HCT116 (cell line): ENCODE measurements at regions not wholly inside any gene's neighbourhood (a gene's known extent, or its start where the extent isn't known, plus 50 kb on each side); places are given as distances from the start of the nearest gene placed in this dataset.

Source experiments
- ATAC-seq: fragments of 200-7000 bp; cut with Tn5 transposase; 2 replicates; pipeline ENCODE4 v1.9.1; 2020; ENCODE audit warnings: mild to moderate bottlenecking, moderate library complexity
- BruUV-seq: library from RNA; stranded (reverse); fragments of 400-500 nt; replicated peaks from 2 replicates; lab custom pipeline; 2021; lab: Mats Ljungman, UMichigan
- CTCF ChIA-PET: fragments of 300-600 bp; sonication (Branson Sonifier 250); formaldehyde crosslinking; loops from one replicate; lab custom pipeline; 2021; ENCODE audit warnings: antibody characterized with exemption; lab: Charles Lee
- POLR2A ChIA-PET: fragments of 300-600, 350-600 bp; sonication (Branson Sonifier 250); formaldehyde crosslinking; loops from one replicate; lab custom pipeline; 2021; ENCODE audit warnings: antibody characterized with exemption; lab: Charles Lee
- RAD21 ChIA-PET, 2 experiments: fragments of 300-600 bp; sonication (Branson Sonifier 250); formaldehyde crosslinking; loops; one replicate each; lab custom pipeline; 2023; ENCODE audit warnings: low total read pairs in 2 of 2; ENCODE audit not compliant: uncharacterized antibody in 2 of 2, unreplicated experiment in 2 of 2, low non-redundant PET in 1 of 2; lab: Charles Lee
- DNase-seq: peaks from one replicate; pipeline ENCODE4 v3.0.0-alpha.2; 2010; ENCODE audit warnings: low read depth, low spot score
- H2AFZ ChIP-seq: fragments of 200-600 bp; shearing (Covaris generic), sonication (generic); 2 replicates; pipeline ENCODE4 v1.6.1; 2017; ENCODE audit warnings: low read depth, mixed run types, mixed read lengths, antibody characterized with exemption, low read length; ENCODE audit not compliant: poor library complexity, severe bottlenecking
- H3K27ac ChIP-seq: 2 replicates; pipeline ENCODE4 v1.5.1; 2012; ENCODE audit warnings: low read depth, low read length
- H3K27me3 ChIP-seq: fragments of 200-600 bp; sonication (generic); 2 replicates; pipeline ENCODE4 v1.6.1; 2016; ENCODE audit warnings: mixed run types, low read length, mixed read lengths; ENCODE audit not compliant: insufficient read depth
- H3K36me3 ChIP-seq, 2 experiments: fragments of 200-500 bp in 1 of 2; fragments of 200-600 bp in 1 of 2; sonication (Bioruptor generic) in 1 of 2; sonication (generic) in 1 of 2; 2 replicates each; pipeline versions ENCODE4 v1.5.1 to v1.6.1; 2014 to 2016; ENCODE audit warnings: low read length in 2 of 2, inconsistent platforms in 1 of 2, mixed read lengths in 1 of 2, mixed run types in 1 of 2; ENCODE audit not compliant: insufficient read depth in 2 of 2, control insufficient read depth in 1 of 2
- H3K4me1 ChIP-seq, 2 experiments: fragments of 200-600 bp in 1 of 2; sonication (generic) in 1 of 2; 2 replicates each; pipeline versions ENCODE4 v1.5.1 to v1.6.1; 2012 to 2017; ENCODE audit warnings: low read length in 2 of 2, inconsistent platforms in 1 of 2, mild to moderate bottlenecking in 1 of 2, mixed read lengths in 1 of 2, mixed run types in 1 of 2, moderate library complexity in 1 of 2; ENCODE audit not compliant: insufficient read depth in 2 of 2, control insufficient read depth in 1 of 2
- H3K4me2 ChIP-seq: fragments of 200-600 bp; sonication (generic); 2 replicates; pipeline ENCODE4 v1.6.1; 2017; ENCODE audit warnings: mixed run types, low read length, mixed read lengths
- H3K4me3 ChIP-seq, 2 experiments: fragments of 200-600 bp in 1 of 2; sonication (generic) in 1 of 2; replicated peaks in 1 of 2; 2 replicates each; pipeline ENCODE4 v1.5.1; 2011 to 2016; ENCODE audit warnings: low read length in 2 of 2, control low read depth in 1 of 2, low read depth in 1 of 2, mild to moderate bottlenecking in 1 of 2, mixed read lengths in 1 of 2, mixed run types in 1 of 2
- H3K79me2 ChIP-seq: fragments of 200-600 bp; sonication (generic); 2 replicates; pipeline ENCODE4 v1.6.1; 2017; ENCODE audit warnings: mild to moderate bottlenecking, mixed run types, low read length, moderate library complexity, mixed read lengths; ENCODE audit not compliant: insufficient read depth
- H3K9ac ChIP-seq: fragments of 200-600 bp; sonication (generic); 2 replicates; pipeline ENCODE4 v1.6.1; 2016; ENCODE audit warnings: low read length, mixed read lengths
- H3K9me2 ChIP-seq: fragments of 200-600 bp; sonication (generic), shearing (Covaris generic); 2 replicates; pipeline ENCODE4 v1.6.1; 2017; ENCODE audit warnings: mixed run types, mild to moderate bottlenecking, moderate library complexity; ENCODE audit not compliant: insufficient read depth
- H3K9me3 ChIP-seq, 2 experiments: fragments of 200-500 bp in 1 of 2; fragments of 200-600 bp in 1 of 2; sonication (Bioruptor generic) in 1 of 2; sonication (generic) in 1 of 2; 2 replicates each; pipeline ENCODE4 v1.6.1; 2014 to 2017; ENCODE audit warnings: low read length in 2 of 2, mixed read lengths in 2 of 2, inconsistent platforms in 1 of 2, low read depth in 1 of 2, mild to moderate bottlenecking in 1 of 2, mixed run types in 1 of 2, moderate library complexity in 1 of 2; ENCODE audit not compliant: control insufficient read depth in 1 of 2, insufficient read depth in 1 of 2
- H4K20me1 ChIP-seq: fragments of 200-600 bp; sonication (generic), shearing (Covaris generic); 2 replicates; pipeline ENCODE4 v1.6.1; 2017; ENCODE audit warnings: mixed run types, mild to moderate bottlenecking, moderate library complexity; ENCODE audit not compliant: insufficient read depth
- ATF3 ChIP-seq: IDR thresholded peaks from 2 replicates; pipeline ENCODE4 v1.6.1; 2012
- CEBPB ChIP-seq: IDR thresholded peaks from 2 replicates; pipeline ENCODE4 v1.6.1; 2012; ENCODE audit warnings: low read depth
- EGR1 ChIP-seq: IDR thresholded peaks from 2 replicates; pipeline ENCODE4 v1.6.1; 2012; ENCODE audit warnings: low read depth
- ELF1 ChIP-seq: IDR thresholded peaks from 2 replicates; pipeline ENCODE4 v1.6.1; 2012; ENCODE audit warnings: low read depth, borderline replicate concordance
- EZH2 ChIP-seq: fragments of 200-600 bp; sonication (generic); IDR thresholded peaks from 2 replicates; pipeline ENCODE4 v1.6.1; 2017; ENCODE audit warnings: antibody characterized with exemption, mixed run types
- EZH2phosphoT487 ChIP-seq: fragments of 200-600 bp; IDR thresholded peaks from 2 replicates; pipeline ENCODE4 v1.6.1; 2018; ENCODE audit warnings: antibody characterized with exemption, borderline replicate concordance
- FOSL1 ChIP-seq: IDR thresholded peaks from 2 replicates; pipeline ENCODE4 v1.6.1; 2012; ENCODE audit warnings: low read depth
- MAX ChIP-seq: IDR thresholded peaks from 2 replicates; pipeline ENCODE4 v1.6.1; 2012
- POLR2AphosphoS5 ChIP-seq: IDR thresholded peaks from 2 replicates; pipeline ENCODE4 v1.6.1; 2011; ENCODE audit warnings: mild to moderate bottlenecking, low read depth, low read length, moderate library complexity
- RAD21 ChIP-seq: IDR thresholded peaks from 2 replicates; pipeline ENCODE4 v1.6.1; 2012; ENCODE audit warnings: low read depth, mild to moderate bottlenecking
- SIN3A ChIP-seq: IDR thresholded peaks from 2 replicates; pipeline ENCODE4 v1.6.1; 2012; ENCODE audit warnings: low read depth
- SP1 ChIP-seq: IDR thresholded peaks from 2 replicates; pipeline ENCODE4 v1.6.1; 2012; ENCODE audit warnings: low read depth
- TCF7L2 ChIP-seq: IDR thresholded peaks from 2 replicates; pipeline ENCODE4 v1.7.0; 2011; ENCODE audit warnings: borderline replicate concordance, inconsistent platforms; ENCODE audit not compliant: insufficient read depth, insufficient read length; ENCODE audit errors: extremely low read depth
- YY1 ChIP-seq: IDR thresholded peaks from 2 replicates; pipeline ENCODE4 v1.6.1; 2011; ENCODE audit warnings: low read length, low read depth, moderate library complexity, mild to moderate bottlenecking; ENCODE audit not compliant: insufficient replicate concordance; ENCODE audit errors: extremely low read depth
- ZFX ChIP-seq: fragments of 450-650 bp; IDR thresholded peaks from 2 replicates; pipeline ENCODE4 v1.6.1; 2017
- ZNF274 ChIP-seq: fragments of 200-500 bp; sonication (Bioruptor generic); IDR thresholded peaks from 2 replicates; pipeline ENCODE4 v1.6.1; 2014; ENCODE audit warnings: mild to moderate bottlenecking, low read depth, low read length, inconsistent platforms
- intact Hi-C: fragments of 100-400 bp; cut with micrococcal nuclease; formaldehyde crosslinking; loops from 2 replicates; pipeline ENCODE4 v1.10.0; 2022
- TF ChIP-seq, protein P1 (sequence below), 3 experiments: fragments of 200-600 bp in 1 of 3; sonication (generic) in 1 of 3; IDR thresholded peaks in 2 of 3; conservative IDR thresholded peaks in 1 of 3; 2 replicates each; pipeline ENCODE4 v1.5.1; 2012 to 2017; ENCODE audit warnings: low read depth in 2 of 3, low read length in 2 of 3, antibody characterized with exemption in 1 of 3, borderline replicate concordance in 1 of 3, control low read depth in 1 of 3, mild to moderate bottlenecking in 1 of 3, mixed read lengths in 1 of 3, mixed run types in 1 of 3, moderate library complexity in 1 of 3; ENCODE audit not compliant: insufficient read depth in 1 of 3

DNA sequence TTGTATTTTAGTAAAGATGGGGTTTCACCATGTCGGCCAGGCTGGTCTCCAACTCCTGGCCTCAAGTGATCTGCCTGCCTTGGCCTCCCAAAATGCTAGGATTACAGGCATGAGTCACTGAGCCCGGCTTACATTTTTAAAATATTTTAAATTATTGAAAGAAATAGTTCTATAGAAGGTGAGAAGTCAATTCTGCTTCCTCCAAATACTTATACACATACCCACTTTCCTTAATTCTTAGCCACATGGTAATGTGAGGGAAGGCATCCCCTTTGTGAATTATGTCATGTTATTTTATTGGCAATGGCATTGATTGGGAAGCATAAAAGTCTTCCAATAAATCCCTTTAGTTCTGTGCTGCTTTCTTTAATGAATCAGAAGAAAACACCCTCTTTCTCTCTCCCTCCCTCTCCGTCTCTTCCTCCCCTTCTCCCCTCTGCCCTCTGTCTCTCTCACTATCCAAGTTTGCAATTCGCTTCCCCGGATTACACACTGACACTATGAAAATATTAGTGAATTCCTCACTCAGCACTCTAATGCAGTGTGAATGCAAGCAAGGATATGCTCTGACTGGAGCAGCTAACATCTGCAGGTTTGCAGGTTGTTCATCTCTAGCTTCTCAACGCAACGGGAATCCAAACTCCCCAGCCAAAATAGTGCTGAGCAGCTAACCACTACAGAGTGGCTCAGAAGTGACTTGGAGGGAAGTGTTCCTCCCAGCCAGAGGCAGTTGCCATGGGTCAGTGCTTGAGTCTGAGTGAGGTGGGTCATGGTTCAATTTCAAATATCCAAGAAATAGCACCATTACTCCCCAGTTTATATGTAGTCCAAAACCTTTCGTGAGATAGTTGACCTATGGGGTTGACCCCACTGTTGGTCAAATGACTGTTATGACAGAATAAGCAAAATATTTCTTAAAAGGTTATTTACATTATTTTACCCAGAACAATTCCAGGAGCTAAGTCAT is 77.8 kb upstream of the CD55 start:
- TF ChIP-seq EZH2phosphoT487 (no peak), EGR1 (no peak), MAX (no peak), CEBPB (no peak), ATF3 (no peak), EZH2 (no peak), SIN3A (no peak), ELF1 (no peak), TCF7L2 (no peak), SP1 (no peak), ZFX (no peak), ZNF274 (no peak), FOSL1 (no peak), POLR2AphosphoS5 (no peak), YY1 (no peak), RAD21 (no peak)
- TF ChIP-seq, protein P1, sequence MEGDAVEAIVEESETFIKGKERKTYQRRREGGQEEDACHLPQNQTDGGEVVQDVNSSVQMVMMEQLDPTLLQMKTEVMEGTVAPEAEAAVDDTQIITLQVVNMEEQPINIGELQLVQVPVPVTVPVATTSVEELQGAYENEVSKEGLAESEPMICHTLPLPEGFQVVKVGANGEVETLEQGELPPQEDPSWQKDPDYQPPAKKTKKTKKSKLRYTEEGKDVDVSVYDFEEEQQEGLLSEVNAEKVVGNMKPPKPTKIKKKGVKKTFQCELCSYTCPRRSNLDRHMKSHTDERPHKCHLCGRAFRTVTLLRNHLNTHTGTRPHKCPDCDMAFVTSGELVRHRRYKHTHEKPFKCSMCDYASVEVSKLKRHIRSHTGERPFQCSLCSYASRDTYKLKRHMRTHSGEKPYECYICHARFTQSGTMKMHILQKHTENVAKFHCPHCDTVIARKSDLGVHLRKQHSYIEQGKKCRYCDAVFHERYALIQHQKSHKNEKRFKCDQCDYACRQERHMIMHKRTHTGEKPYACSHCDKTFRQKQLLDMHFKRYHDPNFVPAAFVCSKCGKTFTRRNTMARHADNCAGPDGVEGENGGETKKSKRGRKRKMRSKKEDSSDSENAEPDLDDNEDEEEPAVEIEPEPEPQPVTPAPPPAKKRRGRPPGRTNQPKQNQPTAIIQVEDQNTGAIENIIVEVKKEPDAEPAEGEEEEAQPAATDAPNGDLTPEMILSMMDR (IDR thresholded peaks at IDR 0.05 in 2 of 3, conservative IDR thresholded peaks at IDR 0.05 in 1 of 3; ENCODE audit: borderline replicate concordance in 1 of 3, insufficient read depth in 1 of 3, low read depth in 2 of 3, low read length in 2 of 3), result no peak
- no peaks in the 10 kb centered on the region for H3K9me3 ChIP-seq
- no peak overlapping the region for H2AFZ ChIP-seq
- peaks cover 0 to 13% of the 10 kb centered on the region in 2 experiments; a peak in 2 of 4 replicates for H3K4me1 ChIP-seq
- no peaks in the 10 kb centered on the region for H3K9me2 ChIP-seq
- H3K27ac ChIP-seq, result no peak overlapping the region
- DNase-seq (no peak), ATAC-seq (no peak)
- H3K4me3 ChIP-seq, result no peak overlapping the region
- no peak overlapping the region for H3K9ac ChIP-seq
- no peak overlapping the region for H3K4me2 ChIP-seq
- H3K27me3 ChIP-seq, result no peaks in the 10 kb centered on the region
- no peaks in the 10 kb centered on the region for H3K79me2 ChIP-seq
- ChIA-PET CTCF (no interaction called here), POLR2A (interaction anchor here (1.2 kb wide), 1 partner anchor 77 kb away, joined by 3 read pairs; the partner anchor contains the start of gene CD55), RAD21 (no interaction called here)
- intact Hi-C loops, result no loop called here
- H4K20me1 ChIP-seq, result no peaks in the 10 kb centered on the region
- H3K36me3 ChIP-seq, result no peaks in the 10 kb centered on the region
- BruUV-seq, result no TSS peak
